MM.1S (cell line): ENCODE measurements at regions not wholly inside any gene's neighbourhood (a gene's known extent, or its start where the extent isn't known, plus 50 kb on each side); places are given as distances from the start of the nearest gene placed in this dataset.

Experiments
- DNase-seq: peaks from one replicate; pipeline ENCODE4 v3.0.0-alpha.2; 2015
- H2AFZ ChIP-seq: fragments of 300-600 bp; sonication (generic); 2 replicates; pipeline ENCODE4 v1.6.0; 2016; ENCODE audit warnings: antibody characterized with exemption, low read length
- H3F3A ChIP-seq: fragments of 300-600 bp; sonication (generic); 2 replicates; pipeline ENCODE4 v1.6.1; 2016; ENCODE audit warnings: mild to moderate bottlenecking, antibody characterized with exemption, low read length, moderate library complexity, mixed read lengths; ENCODE audit not compliant: insufficient read depth
- H3K27ac ChIP-seq: fragments of 300-600 bp; sonication (generic); 2 replicates; pipeline ENCODE4 v1.5.1; 2016; ENCODE audit warnings: mild to moderate bottlenecking, low read length
- H3K27me3 ChIP-seq: fragments of 300-600 bp; sonication (generic); replicated peaks from 2 replicates; pipeline ENCODE4 v1.6.0; 2016; ENCODE audit warnings: low read length; ENCODE audit not compliant: insufficient read depth
- H3K36me3 ChIP-seq: fragments of 300-600 bp; sonication (generic); replicated peaks from 2 replicates; pipeline ENCODE4 v1.6.1; 2016; ENCODE audit warnings: mild to moderate bottlenecking, low read length, mixed read lengths; ENCODE audit not compliant: insufficient read depth
- H3K4me1 ChIP-seq: fragments of 300-600 bp; sonication (generic); 2 replicates; pipeline ENCODE4 v1.6.1; 2016; ENCODE audit warnings: low read length, mixed read lengths
- H3K4me2 ChIP-seq: fragments of 300-600 bp; sonication (generic); 2 replicates; pipeline ENCODE4 v1.6.0; 2016; ENCODE audit warnings: low read depth, low read length
- H3K4me3 ChIP-seq: fragments of 300-600 bp; sonication (generic); 2 replicates; pipeline ENCODE4 v1.5.1; 2016; ENCODE audit warnings: low read length, mixed read lengths
- H3K79me2 ChIP-seq: fragments of 300-600 bp; sonication (generic); 2 replicates; pipeline ENCODE4 v1.6.1; 2016; ENCODE audit warnings: mixed run types, low read length, mixed read lengths
- H3K9ac ChIP-seq: fragments of 300-600 bp; sonication (generic); 2 replicates; pipeline ENCODE4 v1.6.1; 2016; ENCODE audit warnings: low read length, mixed read lengths
- H3K9me2 ChIP-seq: fragments of 300-600 bp; sonication (generic); replicated peaks from 2 replicates; pipeline ENCODE4 v1.6.1; 2016; ENCODE audit warnings: mild to moderate bottlenecking, low read length, mixed read lengths; ENCODE audit not compliant: insufficient read depth
- H3K9me3 ChIP-seq: fragments of 300-600 bp; sonication (generic); replicated peaks from 2 replicates; pipeline ENCODE4 v1.6.1; 2016; ENCODE audit warnings: mild to moderate bottlenecking, low read length, mixed read lengths; ENCODE audit not compliant: insufficient read depth
- H4K20me1 ChIP-seq: fragments of 300-600 bp; sonication (generic); 2 replicates; pipeline ENCODE4 v1.6.1; 2016; ENCODE audit warnings: mild to moderate bottlenecking, low read length, moderate library complexity, mixed read lengths; ENCODE audit not compliant: insufficient read depth
- EZH2 ChIP-seq: fragments of 300-600 bp; sonication (generic); optimal IDR thresholded peaks from 2 replicates; pipeline ENCODE3; 2017; ENCODE audit warnings: low read depth, mild to moderate bottlenecking, antibody characterized with exemption, low read length, mixed read lengths
- EZH2phosphoT487 ChIP-seq: fragments of 300-600 bp; sonication (generic); IDR thresholded peaks from 2 replicates; pipeline ENCODE4 v1.6.1; 2018; ENCODE audit warnings: antibody characterized with exemption, low read length
- TF ChIP-seq, protein P1 (sequence below): fragments of 300-600 bp; sonication (generic); IDR thresholded peaks from 2 replicates; pipeline ENCODE4 v1.5.1; 2016; ENCODE audit warnings: antibody characterized with exemption, low read length, mixed read lengths

DNA sequence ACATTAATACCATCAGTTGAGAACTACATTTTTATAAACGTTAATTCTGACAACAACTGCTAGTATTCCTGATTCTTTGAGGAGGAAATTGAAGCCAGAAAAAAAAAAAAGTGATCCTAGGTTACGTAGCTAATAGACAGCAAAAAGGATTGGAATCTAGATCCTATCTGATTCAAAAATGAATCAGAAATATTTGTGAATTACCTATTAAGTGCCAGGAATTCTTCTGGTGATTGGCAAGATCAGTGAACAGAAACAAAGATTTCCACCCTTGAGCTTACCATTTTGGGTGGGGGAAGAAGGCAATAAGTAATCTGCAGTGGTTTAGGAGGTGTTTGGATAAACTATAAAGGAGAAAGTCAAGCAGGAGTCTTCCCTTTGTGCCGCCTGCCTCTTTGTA is 63.9 kb upstream of the LARGE1 start:
- Histone ChIP-seq H3K27me3 (no peaks in the 10 kb centered on the region), H3K36me3 (no peaks in the 10 kb centered on the region), H3K9ac (no peak overlapping the region), H3K4me2 (no peak overlapping the region), H3K9me2 (no peaks in the 10 kb centered on the region), H3K9me3 (no peaks in the 10 kb centered on the region), H2AFZ (no peak overlapping the region), H3K79me2 (no peaks in the 10 kb centered on the region), H3K4me3 (no peak overlapping the region), H3F3A (no peaks in the 10 kb centered on the region), H4K20me1 (no peaks in the 10 kb centered on the region), H3K4me1 (no peaks in the 10 kb centered on the region), H3K27ac (no peak overlapping the region)
- no peak for DNase-seq
- TF ChIP-seq EZH2 (no peak), EZH2phosphoT487 (no peak)
- TF ChIP-seq, protein P1, sequence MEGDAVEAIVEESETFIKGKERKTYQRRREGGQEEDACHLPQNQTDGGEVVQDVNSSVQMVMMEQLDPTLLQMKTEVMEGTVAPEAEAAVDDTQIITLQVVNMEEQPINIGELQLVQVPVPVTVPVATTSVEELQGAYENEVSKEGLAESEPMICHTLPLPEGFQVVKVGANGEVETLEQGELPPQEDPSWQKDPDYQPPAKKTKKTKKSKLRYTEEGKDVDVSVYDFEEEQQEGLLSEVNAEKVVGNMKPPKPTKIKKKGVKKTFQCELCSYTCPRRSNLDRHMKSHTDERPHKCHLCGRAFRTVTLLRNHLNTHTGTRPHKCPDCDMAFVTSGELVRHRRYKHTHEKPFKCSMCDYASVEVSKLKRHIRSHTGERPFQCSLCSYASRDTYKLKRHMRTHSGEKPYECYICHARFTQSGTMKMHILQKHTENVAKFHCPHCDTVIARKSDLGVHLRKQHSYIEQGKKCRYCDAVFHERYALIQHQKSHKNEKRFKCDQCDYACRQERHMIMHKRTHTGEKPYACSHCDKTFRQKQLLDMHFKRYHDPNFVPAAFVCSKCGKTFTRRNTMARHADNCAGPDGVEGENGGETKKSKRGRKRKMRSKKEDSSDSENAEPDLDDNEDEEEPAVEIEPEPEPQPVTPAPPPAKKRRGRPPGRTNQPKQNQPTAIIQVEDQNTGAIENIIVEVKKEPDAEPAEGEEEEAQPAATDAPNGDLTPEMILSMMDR, result no peak

DNA sequence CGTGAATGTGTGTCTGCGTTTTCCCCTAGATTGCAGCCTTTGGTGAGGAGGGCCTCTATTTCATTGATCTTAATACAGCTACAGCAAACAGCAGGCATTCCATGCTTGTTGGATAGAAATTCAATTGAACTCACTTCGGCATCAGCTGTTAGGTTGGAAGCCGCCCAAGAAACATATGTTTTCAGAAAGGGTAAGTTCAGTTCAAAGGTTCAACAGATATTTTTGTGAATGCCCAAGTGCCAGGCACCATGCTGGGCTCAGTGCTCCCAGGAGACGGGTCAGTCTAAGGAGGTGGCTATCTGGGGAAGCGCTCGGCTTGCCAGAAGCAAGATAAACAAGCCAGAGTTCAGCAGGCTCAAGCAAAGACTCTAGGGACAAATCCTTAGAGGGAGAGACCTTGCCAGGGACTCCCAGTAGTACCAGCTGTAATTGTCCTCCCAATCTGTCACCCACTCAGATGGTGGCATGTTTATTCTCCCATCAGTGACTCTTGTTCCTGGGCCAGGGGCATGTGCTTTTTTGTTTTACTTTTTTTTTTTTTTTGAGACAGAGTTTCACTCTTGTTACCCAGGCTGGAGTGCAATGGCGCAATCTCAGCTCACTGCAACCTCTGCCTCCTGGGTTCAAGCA is 64.5 kb upstream of the LARGE1 start:
- no peak for DNase-seq
- H3K27me3 ChIP-seq, result no peaks in the 10 kb centered on the region
- H3K79me2 ChIP-seq, result no peaks in the 10 kb centered on the region
- no peaks in the 10 kb centered on the region for H4K20me1 ChIP-seq
- no peaks in the 10 kb centered on the region for H3F3A ChIP-seq
- no peaks in the 10 kb centered on the region for H3K9me3 ChIP-seq
- H3K27ac ChIP-seq, result no peak overlapping the region
- H3K4me3 ChIP-seq, result no peak overlapping the region
- H3K36me3 ChIP-seq, result no peaks in the 10 kb centered on the region
- no peak overlapping the region for H3K4me2 ChIP-seq
- TF ChIP-seq, protein P1, result no peak
- TF ChIP-seq EZH2 (no peak), EZH2phosphoT487 (no peak)
- H3K4me1 ChIP-seq, result no peaks in the 10 kb centered on the region
- no peak overlapping the region for H3K9ac ChIP-seq
- H2AFZ ChIP-seq, result no peak overlapping the region
- H3K9me2 ChIP-seq, result no peaks in the 10 kb centered on the region

DNA sequence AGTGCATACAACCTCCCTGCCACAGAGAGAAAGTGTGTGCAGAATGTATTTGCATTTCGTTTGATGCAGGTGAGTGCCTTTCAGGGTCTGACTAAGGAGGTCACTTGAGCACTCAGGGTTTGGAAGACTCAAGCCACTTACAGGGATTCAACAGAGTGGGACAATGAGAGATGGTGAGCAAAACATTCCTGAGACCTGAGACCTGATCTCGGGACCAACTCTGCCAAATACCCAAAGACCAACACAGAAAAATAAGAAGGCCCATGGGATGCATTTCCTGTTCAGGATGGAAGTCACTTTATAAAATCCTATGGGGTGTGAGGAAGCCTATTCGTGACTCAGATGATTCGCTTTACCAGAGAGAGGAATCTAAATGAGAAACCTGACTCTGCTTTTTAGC is 65.2 kb upstream of the LARGE1 start:
- H3K79me2 ChIP-seq, result no peaks in the 10 kb centered on the region
- H3K4me2 ChIP-seq, result no peak overlapping the region
- H3K4me3 ChIP-seq, result no peak overlapping the region
- H3K36me3 ChIP-seq, result no peaks in the 10 kb centered on the region
- no peak overlapping the region for H3K27ac ChIP-seq
- TF ChIP-seq EZH2 (no peak), EZH2phosphoT487 (no peak)
- TF ChIP-seq, protein P1, result no peak
- no peaks in the 10 kb centered on the region for H4K20me1 ChIP-seq
- H3K27me3 ChIP-seq, result no peaks in the 10 kb centered on the region
- no peak overlapping the region for H3K9ac ChIP-seq
- H3F3A ChIP-seq, result no peaks in the 10 kb centered on the region
- DNase-seq, result no peak
- H3K4me1 ChIP-seq, result no peaks in the 10 kb centered on the region
- H3K9me3 ChIP-seq, result no peaks in the 10 kb centered on the region
- H3K9me2 ChIP-seq, result no peaks in the 10 kb centered on the region
- H2AFZ ChIP-seq, result no peak overlapping the region
